Panc1 (cell line): ENCODE measurements at regions not wholly inside any gene's neighbourhood (a gene's known extent, or its start where the extent isn't known, plus 50 kb on each side); places are given as distances from the start of the nearest gene placed in this dataset.

Source experiments
- ATAC-seq: fragments of 200-7000 bp; cut with Tn5 transposase; 2 replicates; pipeline ENCODE4 v1.9.1; 2020; ENCODE audit warnings: mild to moderate bottlenecking, moderate library complexity
- BruUV-seq: library from RNA; stranded (reverse); fragments of 400-500 nt; replicated peaks from 2 replicates; lab custom pipeline; 2021; lab: Mats Ljungman, UMichigan
- CTCF ChIA-PET: fragments of 300-600 bp; sonication (Branson Sonifier 250); formaldehyde crosslinking; loops from one replicate; lab custom pipeline; 2022; ENCODE audit warnings: antibody characterized with exemption; lab: Charles Lee
- POLR2A ChIA-PET: fragments of 300-600 bp; sonication (Branson Sonifier 250); formaldehyde crosslinking; loops from one replicate; lab custom pipeline; 2022; ENCODE audit warnings: antibody characterized with exemption; lab: Charles Lee
- DNase-seq: peaks from one replicate; pipeline ENCODE4 v3.0.0-alpha.2; 2010; ENCODE audit warnings: low read depth, low spot score
- H3K27ac ChIP-seq: 2 replicates; pipeline ENCODE4 v1.5.1; 2011; ENCODE audit warnings: mild to moderate bottlenecking, low read length, inconsistent platforms
- H3K27me3 ChIP-seq: fragments of 200-500 bp; sonication (Bioruptor generic); 2 replicates; pipeline ENCODE4 v1.6.0; 2014; ENCODE audit warnings: low read length, inconsistent platforms; ENCODE audit not compliant: control insufficient read depth, insufficient read depth
- H3K36me3 ChIP-seq: fragments of 200-500 bp; sonication (Bioruptor generic); 2 replicates; pipeline ENCODE4 v1.5.1; 2014; ENCODE audit warnings: inconsistent platforms, mild to moderate bottlenecking, low read length, moderate library complexity; ENCODE audit not compliant: control insufficient read depth, insufficient read depth
- H3K4me1 ChIP-seq: 2 replicates; pipeline ENCODE4 v1.5.1; 2011; ENCODE audit warnings: inconsistent platforms, mild to moderate bottlenecking, low read length, moderate library complexity; ENCODE audit not compliant: control insufficient read depth, insufficient read depth
- H3K4me3 ChIP-seq, 2 experiments: 2 replicates each; pipeline ENCODE4 v1.5.1; 2011 to 2012; ENCODE audit warnings: low read depth in 2 of 2, low read length in 2 of 2, mild to moderate bottlenecking in 2 of 2, inconsistent platforms in 1 of 2, moderate library complexity in 1 of 2
- H3K9me3 ChIP-seq: fragments of 200-500 bp; sonication (Bioruptor generic); 2 replicates; pipeline ENCODE4 v1.5.1; 2014; ENCODE audit warnings: low read depth, mild to moderate bottlenecking, inconsistent platforms, low read length, moderate library complexity; ENCODE audit not compliant: control insufficient read depth, insufficient read depth
- POLR2AphosphoS5 ChIP-seq: IDR thresholded peaks from 2 replicates; pipeline ENCODE4 v1.6.1; 2012; ENCODE audit warnings: mild to moderate bottlenecking, low read depth, low read length, moderate library complexity
- SIN3A ChIP-seq: IDR thresholded peaks from 2 replicates; pipeline ENCODE4 v1.6.1; 2012; ENCODE audit warnings: low read depth, mild to moderate bottlenecking, low read length, moderate library complexity, borderline replicate concordance; ENCODE audit not compliant: insufficient read depth
- TCF7L2 ChIP-seq: IDR thresholded peaks from 2 replicates; pipeline ENCODE4 v1.6.1; 2011; ENCODE audit warnings: mild to moderate bottlenecking, low read depth, low read length, inconsistent platforms
- in situ Hi-C: cut with HindIII; loops from 2 replicates; pipeline ENCODE4 v1.10.0; 2016; ENCODE audit warnings: low sequenced_read_pairs, low pct_unique_long_range_greater_than_20kb
- intact Hi-C: fragments of 100-400 bp; cut with micrococcal nuclease; formaldehyde crosslinking; loops from one replicate; pipeline ENCODE4 v1.10.0; 2022; ENCODE audit not compliant: unreplicated experiment
- TF ChIP-seq, protein P1 (sequence below), 2 experiments: IDR thresholded peaks; 2 replicates each; pipeline ENCODE4 v1.6.1; 2011 to 2012; ENCODE audit warnings: low read depth in 2 of 2, control low read depth in 1 of 2, low read length in 1 of 2, mild to moderate bottlenecking in 1 of 2, moderate library complexity in 1 of 2; ENCODE audit not compliant: insufficient read depth in 1 of 2
- TF ChIP-seq, protein P2 (sequence below): fragments of 450-650 bp; IDR thresholded peaks from 2 replicates; pipeline ENCODE4 v1.5.1; 2017; ENCODE audit warnings: mild to moderate bottlenecking

DNA sequence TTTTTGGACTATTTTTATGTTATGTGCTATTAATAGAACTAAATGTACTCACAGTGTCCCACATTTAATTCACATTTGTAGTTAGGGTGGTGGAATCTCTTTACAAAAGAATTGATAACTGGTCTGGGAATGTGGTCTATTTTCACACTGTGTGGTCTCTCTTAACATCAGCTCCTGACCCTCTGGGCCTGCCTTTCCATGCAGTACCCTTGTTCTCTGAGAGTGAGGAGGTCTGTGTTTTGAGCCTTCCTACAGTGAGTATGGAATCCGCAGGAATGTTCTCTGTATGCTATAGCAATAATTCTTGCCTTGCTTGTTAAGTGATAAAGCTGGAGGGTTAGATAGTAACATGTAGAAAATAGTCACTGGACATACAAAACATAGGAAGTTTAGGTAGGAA is 717.3 kb upstream of the POU3F2 start:
- Histone ChIP-seq H3K4me1 (no peaks in the 10 kb centered on the region), H3K9me3 (no peaks in the 10 kb centered on the region), H3K27me3 (no peaks in the 10 kb centered on the region), H3K36me3 (no peaks in the 10 kb centered on the region), H3K4me3 (no peak overlapping the region), H3K27ac (no peak overlapping the region)
- no peak for TF ChIP-seq SIN3A
- TF ChIP-seq, protein P1, sequence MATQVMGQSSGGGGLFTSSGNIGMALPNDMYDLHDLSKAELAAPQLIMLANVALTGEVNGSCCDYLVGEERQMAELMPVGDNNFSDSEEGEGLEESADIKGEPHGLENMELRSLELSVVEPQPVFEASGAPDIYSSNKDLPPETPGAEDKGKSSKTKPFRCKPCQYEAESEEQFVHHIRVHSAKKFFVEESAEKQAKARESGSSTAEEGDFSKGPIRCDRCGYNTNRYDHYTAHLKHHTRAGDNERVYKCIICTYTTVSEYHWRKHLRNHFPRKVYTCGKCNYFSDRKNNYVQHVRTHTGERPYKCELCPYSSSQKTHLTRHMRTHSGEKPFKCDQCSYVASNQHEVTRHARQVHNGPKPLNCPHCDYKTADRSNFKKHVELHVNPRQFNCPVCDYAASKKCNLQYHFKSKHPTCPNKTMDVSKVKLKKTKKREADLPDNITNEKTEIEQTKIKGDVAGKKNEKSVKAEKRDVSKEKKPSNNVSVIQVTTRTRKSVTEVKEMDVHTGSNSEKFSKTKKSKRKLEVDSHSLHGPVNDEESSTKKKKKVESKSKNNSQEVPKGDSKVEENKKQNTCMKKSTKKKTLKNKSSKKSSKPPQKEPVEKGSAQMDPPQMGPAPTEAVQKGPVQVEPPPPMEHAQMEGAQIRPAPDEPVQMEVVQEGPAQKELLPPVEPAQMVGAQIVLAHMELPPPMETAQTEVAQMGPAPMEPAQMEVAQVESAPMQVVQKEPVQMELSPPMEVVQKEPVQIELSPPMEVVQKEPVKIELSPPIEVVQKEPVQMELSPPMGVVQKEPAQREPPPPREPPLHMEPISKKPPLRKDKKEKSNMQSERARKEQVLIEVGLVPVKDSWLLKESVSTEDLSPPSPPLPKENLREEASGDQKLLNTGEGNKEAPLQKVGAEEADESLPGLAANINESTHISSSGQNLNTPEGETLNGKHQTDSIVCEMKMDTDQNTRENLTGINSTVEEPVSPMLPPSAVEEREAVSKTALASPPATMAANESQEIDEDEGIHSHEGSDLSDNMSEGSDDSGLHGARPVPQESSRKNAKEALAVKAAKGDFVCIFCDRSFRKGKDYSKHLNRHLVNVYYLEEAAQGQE (IDR thresholded peaks at IDR 0.05; ENCODE audit: insufficient read depth in 1 of 2, low read depth in 2 of 2, low read length in 1 of 2), result no peak
- TF ChIP-seq, protein P2, sequence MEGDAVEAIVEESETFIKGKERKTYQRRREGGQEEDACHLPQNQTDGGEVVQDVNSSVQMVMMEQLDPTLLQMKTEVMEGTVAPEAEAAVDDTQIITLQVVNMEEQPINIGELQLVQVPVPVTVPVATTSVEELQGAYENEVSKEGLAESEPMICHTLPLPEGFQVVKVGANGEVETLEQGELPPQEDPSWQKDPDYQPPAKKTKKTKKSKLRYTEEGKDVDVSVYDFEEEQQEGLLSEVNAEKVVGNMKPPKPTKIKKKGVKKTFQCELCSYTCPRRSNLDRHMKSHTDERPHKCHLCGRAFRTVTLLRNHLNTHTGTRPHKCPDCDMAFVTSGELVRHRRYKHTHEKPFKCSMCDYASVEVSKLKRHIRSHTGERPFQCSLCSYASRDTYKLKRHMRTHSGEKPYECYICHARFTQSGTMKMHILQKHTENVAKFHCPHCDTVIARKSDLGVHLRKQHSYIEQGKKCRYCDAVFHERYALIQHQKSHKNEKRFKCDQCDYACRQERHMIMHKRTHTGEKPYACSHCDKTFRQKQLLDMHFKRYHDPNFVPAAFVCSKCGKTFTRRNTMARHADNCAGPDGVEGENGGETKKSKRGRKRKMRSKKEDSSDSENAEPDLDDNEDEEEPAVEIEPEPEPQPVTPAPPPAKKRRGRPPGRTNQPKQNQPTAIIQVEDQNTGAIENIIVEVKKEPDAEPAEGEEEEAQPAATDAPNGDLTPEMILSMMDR, result no peak
- TF ChIP-seq TCF7L2, result no peak
- no peak for TF ChIP-seq POLR2AphosphoS5
- DNase-seq (no peak), ATAC-seq (no peak)
- CTCF ChIA-PET, result no interaction called here
- POLR2A ChIA-PET, result no interaction called here
- intact Hi-C loops, result no loop called here
- in situ Hi-C loops, result no loop called here
- BruUV-seq, result no TSS peak

DNA sequence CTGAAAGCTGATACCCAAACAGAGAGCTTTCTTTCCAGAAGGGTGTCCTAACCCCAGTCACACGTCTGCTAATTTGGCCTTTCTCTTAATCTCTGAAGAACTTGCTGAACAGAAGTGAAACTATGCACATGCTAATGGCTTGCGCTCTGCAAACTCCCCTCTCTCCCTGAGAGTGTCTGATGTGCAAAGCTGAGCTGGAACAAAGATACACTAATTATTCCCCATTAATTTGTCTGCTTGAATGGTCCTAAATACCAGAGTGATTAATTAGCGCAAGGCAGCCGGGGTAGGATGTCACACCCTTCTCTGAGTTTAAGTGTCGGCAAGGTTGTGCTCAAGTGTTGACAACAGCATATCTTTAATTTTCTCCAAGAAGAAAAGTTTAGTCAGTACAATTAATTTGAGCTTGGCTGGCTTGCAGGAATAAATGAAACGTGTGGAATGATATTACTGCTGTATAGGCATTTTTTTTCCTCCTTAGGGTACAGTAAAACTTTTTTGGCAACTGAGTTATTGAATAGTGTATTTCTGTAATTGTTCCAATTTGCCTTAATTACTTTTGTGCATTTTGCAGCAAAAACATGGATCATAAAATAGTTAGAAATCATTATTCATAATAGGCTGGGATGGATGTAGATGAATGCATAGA is 715.9 kb upstream of the POU3F2 start:
- CTCF ChIA-PET, result no interaction called here
- in situ Hi-C loops, result no loop called here
- no peak for ATAC-seq

More for the DNA sequence above, 715.9 kb upstream of the POU3F2 start:
- no peaks in the 10 kb centered on the region for H3K27me3 ChIP-seq
- no peaks in the 10 kb centered on the region for H3K36me3 ChIP-seq
- no peak overlapping the region for H3K27ac ChIP-seq
- no peak overlapping the region for H3K4me3 ChIP-seq
- intact Hi-C loops, result no loop called here
- no peak for DNase-seq
- no TSS peak for BruUV-seq
- no peaks in the 10 kb centered on the region for H3K9me3 ChIP-seq
- TF ChIP-seq, protein P1 (IDR thresholded peaks at IDR 0.05; ENCODE audit: insufficient read depth in 1 of 2, low read depth in 2 of 2, low read length in 1 of 2), result no peak
- no peak for TF ChIP-seq SIN3A
- TF ChIP-seq POLR2AphosphoS5, result no peak
- TF ChIP-seq, protein P2, result no peak
- TF ChIP-seq TCF7L2, result no peak
- H3K4me1 ChIP-seq, result no peaks in the 10 kb centered on the region
- POLR2A ChIA-PET, result no interaction called here
